ENCODE measurements at regions not wholly inside any gene's neighbourhood (a gene's known extent, or its start where the extent isn't known, plus 50 kb on each side); places are given as distances from the start of the nearest gene placed in this dataset.

DNA sequence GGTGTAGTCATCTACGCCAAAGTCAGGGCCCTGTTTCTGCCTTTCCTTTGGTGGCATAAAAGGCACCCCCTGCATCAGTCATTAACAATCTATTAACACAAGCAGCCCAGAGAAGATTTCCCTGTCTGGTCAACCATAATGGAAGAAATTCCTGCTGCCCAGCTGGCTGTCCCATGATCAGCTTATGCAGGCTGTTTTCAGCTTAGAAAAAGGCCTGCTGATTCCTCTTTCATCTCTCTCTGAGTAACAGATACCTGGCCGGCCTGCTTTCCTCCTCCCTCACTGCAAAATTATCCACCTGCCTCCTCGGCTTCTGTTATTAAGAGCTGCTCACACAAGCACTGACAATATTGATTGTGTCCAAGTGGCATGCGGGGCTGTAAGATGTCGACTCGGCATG, 70.3 kb upstream of the MMP2 start:
- Histone ChIP-seq H3K9ac (no peak overlapping the region), H3K9me3 (no peaks in the 10 kb centered on the region), H3K27ac (ENCODE audit: low read depth in 2 of 2, low read length in 1 of 2) (no peak overlapping the region), H3K79me2 (ENCODE audit: insufficient read depth) (no peaks in the 10 kb centered on the region), H3K9me2 (no peaks in the 10 kb centered on the region), H2AFZ (ENCODE audit: low read depth) (no peak overlapping the region), H4K20me1 (ENCODE audit: insufficient read depth) (no peaks in the 10 kb centered on the region), H3K4me1 (ENCODE audit: control insufficient read depth in 1 of 2, insufficient read depth in 2 of 2, low read depth in 1 of 2, low read length in 1 of 2) (no peaks in the 10 kb centered on the region), H3K27me3 (ENCODE audit: insufficient read depth) (no peaks in the 10 kb centered on the region), H3F3A (replicated peaks; ENCODE audit: insufficient read depth) (no peaks in the 10 kb centered on the region), H3K36me3 (replicated peaks in 1 of 2; ENCODE audit: control insufficient read depth in 1 of 2, insufficient read depth in 2 of 2, low read length in 1 of 2) (no peaks in the 10 kb centered on the region), H3K4me3 (ENCODE audit: low read depth in 2 of 2, low read length in 1 of 2) (no peak overlapping the region), H3K4me2 (no peak overlapping the region)
- POLR2A ChIA-PET = no interaction called here
- CTCF ChIA-PET = interaction anchor here (0.9 to 1.0 kb wide), 2 partner anchors 12 to 19 kb away, joined by 3 read pairs; no protein-coding TSS in a partner anchor
- 66% methylated on average over 6 of the region's 6 CpGs for WGBS (ENCODE audit: low lambda C conversion rate)
- TF ChIP-seq EP300 (IDR thresholded peaks at IDR 0.05; ENCODE audit: borderline replicate concordance in 1 of 2, low read depth in 1 of 2, low read length in 1 of 2) (no peak), GATA2 (CRISPR knock-in tag; IDR thresholded peaks at IDR 0.05) (no peak), ELF1 (IDR thresholded peaks at IDR 0.05) (no peak), FOXM1 (IDR thresholded peaks at IDR 0.05; ENCODE audit: low read depth) (no peak), SIN3A (IDR thresholded peaks at IDR 0.05; ENCODE audit: borderline replicate concordance, low read depth, low read length) (no peak), TCF12 (IDR thresholded peaks at IDR 0.05) (no peak), MEF2A (IDR thresholded peaks at IDR 0.05; ENCODE audit: borderline replicate concordance, low read depth) (no peak), YY1 (IDR thresholded peaks at IDR 0.05; ENCODE audit: low read depth) (no peak), RAD21 (IDR thresholded peaks at IDR 0.05; ENCODE audit: low read length) (no peak), FOSL2 (IDR thresholded peaks at IDR 0.05; ENCODE audit: borderline replicate concordance, low read depth) (no peak), NFIC (IDR thresholded peaks at IDR 0.05; ENCODE audit: borderline replicate concordance) (no peak)
- TF ChIP-seq, protein P1, sequence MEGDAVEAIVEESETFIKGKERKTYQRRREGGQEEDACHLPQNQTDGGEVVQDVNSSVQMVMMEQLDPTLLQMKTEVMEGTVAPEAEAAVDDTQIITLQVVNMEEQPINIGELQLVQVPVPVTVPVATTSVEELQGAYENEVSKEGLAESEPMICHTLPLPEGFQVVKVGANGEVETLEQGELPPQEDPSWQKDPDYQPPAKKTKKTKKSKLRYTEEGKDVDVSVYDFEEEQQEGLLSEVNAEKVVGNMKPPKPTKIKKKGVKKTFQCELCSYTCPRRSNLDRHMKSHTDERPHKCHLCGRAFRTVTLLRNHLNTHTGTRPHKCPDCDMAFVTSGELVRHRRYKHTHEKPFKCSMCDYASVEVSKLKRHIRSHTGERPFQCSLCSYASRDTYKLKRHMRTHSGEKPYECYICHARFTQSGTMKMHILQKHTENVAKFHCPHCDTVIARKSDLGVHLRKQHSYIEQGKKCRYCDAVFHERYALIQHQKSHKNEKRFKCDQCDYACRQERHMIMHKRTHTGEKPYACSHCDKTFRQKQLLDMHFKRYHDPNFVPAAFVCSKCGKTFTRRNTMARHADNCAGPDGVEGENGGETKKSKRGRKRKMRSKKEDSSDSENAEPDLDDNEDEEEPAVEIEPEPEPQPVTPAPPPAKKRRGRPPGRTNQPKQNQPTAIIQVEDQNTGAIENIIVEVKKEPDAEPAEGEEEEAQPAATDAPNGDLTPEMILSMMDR (IDR thresholded peaks at IDR 0.05) = no peak
- TF ChIP-seq, protein P2, sequence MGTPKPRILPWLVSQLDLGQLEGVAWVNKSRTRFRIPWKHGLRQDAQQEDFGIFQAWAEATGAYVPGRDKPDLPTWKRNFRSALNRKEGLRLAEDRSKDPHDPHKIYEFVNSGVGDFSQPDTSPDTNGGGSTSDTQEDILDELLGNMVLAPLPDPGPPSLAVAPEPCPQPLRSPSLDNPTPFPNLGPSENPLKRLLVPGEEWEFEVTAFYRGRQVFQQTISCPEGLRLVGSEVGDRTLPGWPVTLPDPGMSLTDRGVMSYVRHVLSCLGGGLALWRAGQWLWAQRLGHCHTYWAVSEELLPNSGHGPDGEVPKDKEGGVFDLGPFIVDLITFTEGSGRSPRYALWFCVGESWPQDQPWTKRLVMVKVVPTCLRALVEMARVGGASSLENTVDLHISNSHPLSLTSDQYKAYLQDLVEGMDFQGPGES (IDR thresholded peaks at IDR 0.05; ENCODE audit: low read depth, low read length) = no peak
- DNase-seq = no peak

GRCh38 chr16:55411231-55411630, 67.8 kb upstream of the MMP2 start:
- no peaks in the 10 kb centered on the region for H3K9me3 ChIP-seq
- no peak for DNase-seq
- POLR2A ChIA-PET = no interaction called here

More at GRCh38 chr16:55411231-55411630, 67.8 kb upstream of the MMP2 start:
- Histone ChIP-seq H3K9me2 (no peaks in the 10 kb centered on the region), H3K27ac (ENCODE audit: low read depth in 2 of 2, low read length in 1 of 2) (no peak overlapping the region), H2AFZ (ENCODE audit: low read depth) (no peak overlapping the region), H3F3A (replicated peaks; ENCODE audit: insufficient read depth) (no peaks in the 10 kb centered on the region), H3K4me2 (no peak overlapping the region), H4K20me1 (ENCODE audit: insufficient read depth) (no peaks in the 10 kb centered on the region), H3K4me3 (ENCODE audit: low read depth in 2 of 2, low read length in 1 of 2) (no peak overlapping the region), H3K79me2 (ENCODE audit: insufficient read depth) (no peaks in the 10 kb centered on the region), H3K4me1 (ENCODE audit: control insufficient read depth in 1 of 2, insufficient read depth in 2 of 2, low read depth in 1 of 2, low read length in 1 of 2) (no peaks in the 10 kb centered on the region), H3K9ac (no peak overlapping the region), H3K36me3 (replicated peaks in 1 of 2; ENCODE audit: control insufficient read depth in 1 of 2, insufficient read depth in 2 of 2, low read length in 1 of 2) (no peaks in the 10 kb centered on the region), H3K27me3 (ENCODE audit: insufficient read depth) (no peaks in the 10 kb centered on the region)
- CTCF ChIA-PET = interaction anchor here (1.2 kb wide), 1 partner anchor 54 kb away, joined by 4 read pairs; no protein-coding TSS in a partner anchor
- TF ChIP-seq FOXM1 (IDR thresholded peaks at IDR 0.05; ENCODE audit: low read depth) = no peak
- TF ChIP-seq TEAD4 (IDR thresholded peaks at IDR 0.05; ENCODE audit: borderline replicate concordance, insufficient read depth) = no peak
- TF ChIP-seq, protein P2 (IDR thresholded peaks at IDR 0.05; ENCODE audit: low read depth, low read length) = no peak
- TF ChIP-seq RFX5 (IDR thresholded peaks at IDR 0.05; ENCODE audit: low read length) = no peak
- no peak for TF ChIP-seq ZBTB33 (IDR thresholded peaks at IDR 0.05; ENCODE audit: borderline replicate concordance, low read depth)
- 38% methylated on average over 3 of the region's 3 CpGs for WGBS (ENCODE audit: low lambda C conversion rate)
